ENCODE measurements at regions not wholly inside any gene's neighbourhood (a gene's known extent, or its start where the extent isn't known, plus 50 kb on each side); places are given as distances from the start of the nearest gene placed in this dataset.

- intact Hi-C loops (cut with DNase I), result no loop called here
- H3K4me3 ChIP-seq, result no peak overlapping the region
- H3K27me3 ChIP-seq, result no peaks in the 10 kb centered on the region
- 50% methylated on average over 3 of the region's 3 CpGs for WGBS, 2 donors
- TF ChIP-seq CTCF (IDR thresholded peaks at IDR 0.05) (no peak), POLR2A (IDR thresholded peaks at IDR 0.05) (no peak)
- no peaks in the 10 kb centered on the region for H3K36me3 ChIP-seq
- H3K27ac ChIP-seq, result no peak overlapping the region
- H3K9me3 ChIP-seq, result no peaks in the 10 kb centered on the region
- peaks cover 0 to 11% (median 0%) of the 10 kb centered on the region in 3 donors for H3K4me1 ChIP-seq
- DNase-seq, result no peak
Observed at GRCh38 chr2:220341014-220341413, 713.6 kb downstream of the SLC4A3 start.

- WGBS, 2 donors, result 40 to 53% methylated on average over 1 of the region's 1 CpG
- no peak overlapping the region for H3K27ac ChIP-seq
- DNase-seq, result no peak
- H3K9me3 ChIP-seq, result no peaks in the 10 kb centered on the region
- no peaks in the 10 kb centered on the region for H3K36me3 ChIP-seq
- no peak overlapping the region for H3K4me3 ChIP-seq
- no peak for TF ChIP-seq POLR2A (IDR thresholded peaks at IDR 0.05)
- TF ChIP-seq CTCF (IDR thresholded peaks at IDR 0.05), result no peak
- H3K4me1 ChIP-seq, result no peaks in the 10 kb centered on the region
- no peaks in the 10 kb centered on the region for H3K27me3 ChIP-seq
- intact Hi-C loops (cut with DNase I), result no loop called here
Observed at GRCh38 chr2:220346919-220347318, 719.5 kb downstream of the SLC4A3 start.

- TF ChIP-seq CTCF (IDR thresholded peaks at IDR 0.05), result no peak
- no peak for TF ChIP-seq POLR2A (IDR thresholded peaks at IDR 0.05)
Observed at GRCh38 chr2:220347626-220348025, 720.2 kb downstream of the SLC4A3 start.

GRCh38 chr2:220348206-220348605 is 720.8 kb downstream of the SLC4A3 start:
- TF ChIP-seq POLR2A (IDR thresholded peaks at IDR 0.05) (no peak), CTCF (IDR thresholded peaks at IDR 0.05) (no peak)
- WGBS, 2 donors, result 74 to 84% methylated on average over 2 of the region's 2 CpGs
- no peaks in the 10 kb centered on the region for H3K36me3 ChIP-seq
- intact Hi-C loops (cut with DNase I), result no loop called here
- H3K27me3 ChIP-seq, result no peaks in the 10 kb centered on the region
- no peak overlapping the region for H3K4me3 ChIP-seq
- H3K4me1 ChIP-seq, result no peaks in the 10 kb centered on the region
- DNase-seq, result no peak
- no peaks in the 10 kb centered on the region for H3K9me3 ChIP-seq
- H3K27ac ChIP-seq, result no peak overlapping the region

More at GRCh38 chr2:220347626-220348025, 720.2 kb downstream of the SLC4A3 start:
- Histone ChIP-seq H3K4me3 (no peak overlapping the region), H3K27me3 (no peaks in the 10 kb centered on the region), H3K36me3 (no peaks in the 10 kb centered on the region), H3K4me1 (no peaks in the 10 kb centered on the region), H3K27ac (no peak overlapping the region), H3K9me3 (no peaks in the 10 kb centered on the region)
- WGBS, 2 donors, result 63 to 72% methylated on average over 2 of the region's 2 CpGs
- intact Hi-C loops (cut with DNase I), result no loop called here
- DNase-seq, result no peak

GRCh38 chr2:220353897-220354296 is 726.5 kb downstream of the SLC4A3 start:
- Histone ChIP-seq H3K4me3 (no peak overlapping the region), H3K27me3 (no peaks in the 10 kb centered on the region), H3K9me3 (no peaks in the 10 kb centered on the region), H3K4me1 (peaks cover 0 to 19% (median 0%) of the 10 kb centered on the region in 3 donors), H3K36me3 (no peaks in the 10 kb centered on the region), H3K27ac (no peak overlapping the region)
- TF ChIP-seq CTCF (IDR thresholded peaks at IDR 0.05) (no peak), POLR2A (IDR thresholded peaks at IDR 0.05) (no peak)
- DNase-seq, result no peak
- intact Hi-C loops (cut with DNase I), result no loop called here
